SHP77 (cell line): ENCODE measurements at regions not wholly inside any gene's neighbourhood (a gene's known extent, or its start where the extent isn't known, plus 50 kb on each side); places are given as distances from the start of the nearest gene placed in this dataset.
"Not testable (repeated sequence)": the region's sequence is repeated elsewhere in the genome, so short reads cannot be mapped to it uniquely, and the experiment has no call there.

ENCODE experiments used
- DNase-seq, 2 experiments: peaks; one replicate each; lab custom pipeline; 2025; lab: John Stamatoyannopoulos, UW

DNA sequence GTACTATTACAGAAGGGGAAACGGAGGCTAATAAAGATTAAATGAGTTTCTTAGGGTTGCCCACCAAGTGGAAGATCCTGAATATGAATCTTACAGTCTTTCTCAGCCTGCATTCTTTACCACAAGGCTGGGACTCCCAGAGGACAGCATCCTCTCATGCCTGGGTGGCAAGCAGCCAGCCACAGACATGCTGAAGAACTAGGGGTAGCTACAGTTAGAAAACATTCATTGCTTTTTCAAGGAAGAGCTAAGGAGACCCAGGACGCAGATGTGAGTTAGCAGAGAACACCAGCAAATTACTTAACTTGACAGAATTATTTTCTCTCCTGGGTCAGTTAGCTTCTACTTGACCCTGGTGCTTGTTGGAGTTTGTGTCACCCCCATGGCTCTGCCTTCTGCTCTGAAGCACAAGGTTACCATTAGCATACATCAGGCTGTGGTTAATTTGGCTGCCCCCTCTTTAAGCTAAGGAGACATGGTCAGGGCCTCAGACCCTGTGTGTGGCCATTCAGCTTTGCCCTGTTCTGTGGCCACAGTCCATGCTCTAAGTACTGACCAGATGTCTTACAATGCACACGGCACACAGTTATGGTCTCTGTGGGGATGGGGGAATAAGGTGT lies 132.3 kb upstream of the TNP1 start:
- no peak for DNase-seq

DNA sequence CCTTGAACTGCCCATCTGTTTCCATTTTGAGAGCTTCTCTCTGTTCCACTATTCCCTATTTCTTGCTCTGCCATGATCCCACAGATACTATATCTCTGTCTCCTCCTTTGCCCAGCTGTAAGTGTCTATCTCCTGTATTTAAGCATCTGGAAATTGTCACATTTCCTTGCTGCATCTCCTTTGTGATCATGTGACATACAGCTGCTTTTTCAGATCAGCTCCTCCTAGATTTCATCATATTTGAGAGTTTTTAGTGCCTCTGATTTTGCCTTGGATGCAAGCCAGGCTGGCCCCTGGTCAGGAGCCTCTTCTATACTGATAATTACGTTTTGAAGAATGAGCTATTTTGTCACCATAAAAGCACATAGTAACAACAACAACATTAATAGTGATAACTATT lies 131.7 kb upstream of the TNP1 start:
- no peak for DNase-seq

GRCh38 chr2:216989340-216990129 lies 129.7 kb upstream of the TNP1 start:
- no peak for DNase-seq

DNA sequence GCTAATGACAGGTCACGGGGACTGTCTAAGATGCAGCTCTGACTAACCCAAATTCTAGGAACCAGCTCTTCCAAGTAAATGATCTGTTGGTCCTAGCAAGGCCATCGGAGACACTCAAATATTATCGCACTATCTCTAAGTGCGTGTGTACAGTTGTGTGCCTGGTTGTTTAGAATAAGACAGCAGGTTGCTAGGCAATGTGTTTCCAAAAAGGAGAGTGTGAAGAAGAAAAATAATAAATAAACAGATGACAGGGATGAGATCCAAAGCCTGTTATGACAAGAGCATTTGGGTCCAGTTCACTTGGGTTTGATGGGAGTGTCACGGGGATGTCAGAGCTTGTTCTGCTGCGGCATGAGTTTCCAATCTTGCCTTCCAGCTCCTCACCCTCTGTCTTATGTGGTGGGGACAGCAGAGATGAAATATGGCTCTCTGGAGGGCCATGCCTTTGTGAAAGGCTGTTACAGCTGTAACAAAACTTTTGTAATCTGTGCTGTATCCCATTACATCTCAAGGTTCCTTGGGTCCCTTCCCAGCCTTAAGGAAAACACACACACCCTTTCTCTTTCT lies 127.5 kb upstream of the TNP1 start:
- DNase-seq = no peak

- DNase-seq = peak; percentile 99
Observed at GRCh38 chr2:216985658-216986141, 125.8 kb upstream of the TNP1 start.

GRCh38 chr2:216984937-216985336 lies 125.1 kb upstream of the TNP1 start:
- DNase-seq = no peak

DNA sequence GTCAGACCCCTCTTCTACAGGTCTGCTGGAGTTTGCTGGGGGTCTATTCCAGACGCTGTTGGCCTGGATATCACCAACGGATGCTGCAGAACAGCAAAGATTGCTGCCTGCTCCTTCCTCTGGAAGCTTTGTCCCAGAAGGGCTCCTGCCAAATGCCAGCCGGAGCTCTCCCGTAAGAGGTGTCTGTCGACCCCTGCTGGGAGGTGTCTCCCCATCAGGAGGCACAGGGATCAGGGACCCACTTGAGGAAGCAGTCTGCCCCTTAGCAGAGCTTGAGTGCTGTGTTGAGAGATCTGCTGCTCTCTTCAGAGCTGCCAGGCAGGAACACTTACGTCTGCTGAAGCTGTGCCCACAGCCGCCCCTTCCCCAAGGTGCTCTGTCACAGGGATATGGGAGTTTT lies 122.1 kb upstream of the TNP1 start:
- not testable (repeated sequence) for DNase-seq

GRCh38 chr2:216980510-216980909 lies 120.6 kb upstream of the TNP1 start:
- DNase-seq = not testable (repeated sequence)

- DNase-seq = no peak
Observed at GRCh38 chr2:216974321-216975302, 114.7 kb upstream of the TNP1 start.

DNA sequence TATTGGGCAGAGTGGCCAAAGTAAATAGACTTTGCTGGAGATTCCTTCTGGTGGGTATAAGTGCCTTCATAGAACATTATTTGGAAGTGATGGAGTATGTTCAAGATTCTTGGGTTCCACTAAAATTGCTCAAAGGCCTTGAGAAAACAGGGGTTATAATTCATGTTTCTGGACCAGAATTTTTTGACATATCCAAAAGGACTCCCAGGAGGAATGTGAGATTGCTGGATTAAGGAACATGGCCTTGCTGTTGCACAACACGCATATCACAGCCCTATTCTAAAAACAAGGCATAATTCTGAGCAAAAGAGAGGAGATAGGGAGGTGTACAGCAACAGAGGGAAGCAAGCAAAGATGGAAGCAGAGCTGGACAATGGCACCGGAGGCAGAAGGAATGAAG lies 111.7 kb upstream of the TNP1 start:
- no peak for DNase-seq

- no peak for DNase-seq
Observed at GRCh38 chr2:216970359-216970915, 110.6 kb upstream of the TNP1 start.

- no peak for DNase-seq
Observed at GRCh38 chr2:216967889-216968288, 108.0 kb upstream of the TNP1 start.

- DNase-seq = peak in 1 of 2 experiments; percentile 3
Observed at GRCh38 chr2:216960671-216961268, 100.9 kb upstream of the TNP1 start.

- DNase-seq = no peak
Observed at GRCh38 chr2:216959433-216959832, 99.6 kb upstream of the TNP1 start.

GRCh38 chr2:216956820-216957493 lies 97.1 kb upstream of the TNP1 start:
- no peak for DNase-seq

- no peak for DNase-seq
Observed at GRCh38 chr2:216951171-216951570, 91.3 kb upstream of the TNP1 start.

DNA sequence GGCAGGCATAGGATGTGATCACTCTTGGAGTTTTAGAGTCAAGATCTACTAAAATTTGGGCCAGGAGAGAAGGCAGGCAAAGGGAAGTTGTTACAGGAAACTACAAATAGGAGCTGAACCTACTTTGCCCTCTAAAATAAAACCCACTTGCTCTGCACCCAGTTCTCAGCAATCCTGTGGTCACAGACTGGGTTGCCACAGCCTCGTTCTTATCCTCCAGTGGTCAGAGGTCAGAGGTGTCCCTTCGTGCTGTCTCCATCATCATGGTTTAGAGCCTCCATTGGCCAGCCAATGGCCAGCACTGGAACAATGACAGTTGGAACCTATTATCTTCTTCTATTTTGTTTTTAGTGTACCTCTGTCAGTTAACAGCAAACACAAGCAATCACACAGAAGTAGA lies 90.7 kb upstream of the TNP1 start:
- DNase-seq = no peak

GRCh38 chr2:216949700-216950413 lies 90.0 kb upstream of the TNP1 start:
- no peak for DNase-seq

DNA sequence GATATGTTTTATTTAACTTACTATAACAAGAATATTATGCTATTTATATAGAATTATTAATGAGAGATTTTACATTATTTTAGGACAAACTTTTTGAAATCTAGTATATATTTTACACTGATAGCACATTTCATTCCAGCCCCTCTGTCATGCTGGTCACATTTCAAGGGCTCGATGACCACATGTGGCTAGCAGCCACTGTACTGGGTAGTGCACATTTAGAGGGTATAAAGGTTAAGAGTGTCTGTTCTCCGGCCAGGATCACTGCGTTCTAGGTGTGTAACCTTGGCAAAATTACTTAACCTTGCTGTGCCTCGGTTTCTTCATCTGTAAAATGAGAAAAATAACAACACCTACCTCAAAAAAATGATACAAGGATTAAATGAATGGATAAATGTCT lies 87.2 kb upstream of the TNP1 start:
- no peak for DNase-seq

GRCh38 chr2:216944733-216945132 lies 84.9 kb upstream of the TNP1 start:
- no peak for DNase-seq
